ENCODE measurements at regions not wholly inside any gene's neighbourhood (a gene's known extent, or its start where the extent isn't known, plus 50 kb on each side); places are given as distances from the start of the nearest gene placed in this dataset.
A peak's percentile ranks its signal among the peaks of the same experiment; 100 is the strongest.
"Not testable (repeated sequence)": the region's sequence is repeated elsewhere in the genome, so short reads cannot be mapped to it uniquely, and the experiment has no call there.

DNA sequence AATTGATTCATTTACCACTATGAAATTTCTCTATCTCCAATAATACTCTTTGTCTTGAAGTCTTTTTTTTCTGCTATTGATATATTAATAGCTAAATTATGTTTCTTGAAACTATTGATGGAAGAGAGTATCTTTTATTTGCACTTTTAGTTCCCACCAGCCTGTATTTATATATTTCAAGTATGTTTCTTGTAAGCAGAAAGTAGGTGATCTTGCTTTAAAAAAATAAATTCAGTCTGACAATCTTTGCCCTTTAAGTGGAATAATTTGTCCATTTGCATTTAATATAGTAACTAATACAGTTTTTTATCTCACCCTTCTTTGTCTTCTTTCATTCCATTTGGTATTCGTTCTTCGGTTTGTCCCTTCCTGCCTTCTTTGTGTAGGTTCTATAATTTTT lies 790.5 kb downstream of the MCTP2 start:
- no peak for DNase-seq
- intact Hi-C loops (cut with DNase I): no loop called here

DNA sequence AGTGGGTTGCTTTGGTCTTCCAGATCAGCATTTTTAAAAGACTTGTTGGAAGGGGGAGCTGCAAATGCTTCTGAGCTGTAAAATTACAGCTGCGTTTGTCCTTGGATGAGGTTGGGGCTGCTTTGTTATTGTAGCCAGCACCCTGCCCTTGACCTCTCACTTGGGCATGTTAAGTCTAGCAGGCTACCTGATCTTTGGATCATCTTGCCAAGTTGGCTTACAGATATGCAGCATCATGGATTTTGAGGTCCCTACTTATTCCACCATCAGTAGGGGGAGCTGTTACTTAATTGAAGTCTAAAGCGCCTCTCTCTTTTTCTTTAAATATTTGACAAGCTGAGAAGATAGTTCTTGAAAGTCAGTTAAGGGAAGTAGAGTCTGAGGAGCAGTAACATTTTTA lies 793.0 kb downstream of the MCTP2 start:
- intact Hi-C loops (cut with DNase I): no loop called here
- no peak for DNase-seq

DNA sequence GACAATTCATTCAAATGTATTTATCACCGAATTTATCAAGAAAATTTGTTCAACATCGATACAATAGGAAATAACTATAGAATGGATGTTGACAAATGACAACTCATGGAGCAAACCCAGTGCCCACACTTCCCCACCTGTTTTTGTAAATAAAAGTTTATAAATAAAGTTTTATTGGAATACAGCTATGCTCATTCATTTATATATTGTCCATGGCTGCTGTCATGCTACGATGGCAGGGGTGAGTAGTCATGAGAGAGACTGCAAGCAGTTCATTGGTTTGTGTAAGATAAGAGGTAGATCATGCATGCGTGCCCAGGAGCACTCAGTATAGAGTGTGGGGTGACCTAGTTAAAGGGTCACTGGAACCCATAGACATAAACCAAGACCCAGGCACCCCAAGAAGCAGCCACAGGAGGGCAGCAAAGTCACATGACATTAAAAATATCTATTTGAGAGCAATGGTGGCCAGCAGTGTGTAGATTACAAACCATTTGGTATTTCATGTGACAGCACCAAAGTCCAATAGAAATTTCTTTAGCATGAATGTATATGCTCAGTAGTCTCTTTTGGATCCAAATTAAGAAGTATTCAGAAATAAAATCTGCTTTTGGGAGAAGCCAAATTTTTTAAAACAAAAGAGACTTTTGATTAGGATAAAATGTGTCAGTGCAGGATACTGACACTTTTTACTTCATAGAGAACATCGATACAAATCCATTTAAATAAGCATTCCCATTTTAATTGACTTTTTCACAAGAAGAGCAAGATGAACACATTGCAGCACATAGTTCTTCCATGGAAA lies 794.8 kb downstream of the MCTP2 start:
- intact Hi-C loops (cut with DNase I): no loop called here
- peak in 6 of 42 donors; percentile 1 to 26 (median 2) for DNase-seq

DNA sequence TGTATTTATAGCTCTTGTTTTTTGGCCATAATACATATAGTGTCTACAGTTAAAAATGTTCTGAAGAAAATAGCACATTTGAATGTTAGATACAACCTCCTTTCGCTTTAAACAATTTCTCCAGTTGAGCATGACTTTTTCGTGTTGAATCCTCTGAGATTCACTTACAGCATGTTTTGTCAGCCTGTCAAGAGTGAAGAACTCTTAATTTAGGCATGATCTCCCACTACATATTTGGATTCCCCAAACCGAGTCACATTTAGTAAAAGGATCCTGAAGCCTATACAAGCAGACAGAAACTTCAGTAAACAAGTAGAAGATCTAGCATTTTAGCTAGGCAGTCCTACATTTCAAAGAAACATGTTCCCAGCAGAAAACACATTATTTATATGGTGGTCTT lies 796.6 kb downstream of the MCTP2 start:
- intact Hi-C loops (cut with DNase I): no loop called here
- DNase-seq: no peak

DNA sequence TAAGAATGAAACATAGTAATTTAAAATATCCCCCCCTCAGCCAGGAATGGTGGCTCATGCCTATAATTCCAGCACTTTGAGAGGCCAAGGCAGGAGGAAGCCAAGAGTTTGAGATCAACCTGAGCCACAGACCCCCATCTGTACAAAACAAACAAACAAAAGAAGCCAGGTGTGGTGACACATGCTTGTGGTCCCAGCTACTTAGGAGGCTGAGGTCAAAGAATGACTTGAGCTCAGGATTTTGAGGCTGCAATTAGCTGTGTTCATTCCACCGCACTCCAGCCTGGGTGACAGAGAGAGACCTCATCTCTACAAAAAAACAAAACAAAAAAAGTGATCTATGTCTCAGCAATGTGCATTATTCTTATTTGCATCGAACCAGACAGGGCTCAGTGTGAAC lies 800.8 kb downstream of the MCTP2 start:
- no peak for DNase-seq
- intact Hi-C loops (cut with DNase I): no loop called here

DNA sequence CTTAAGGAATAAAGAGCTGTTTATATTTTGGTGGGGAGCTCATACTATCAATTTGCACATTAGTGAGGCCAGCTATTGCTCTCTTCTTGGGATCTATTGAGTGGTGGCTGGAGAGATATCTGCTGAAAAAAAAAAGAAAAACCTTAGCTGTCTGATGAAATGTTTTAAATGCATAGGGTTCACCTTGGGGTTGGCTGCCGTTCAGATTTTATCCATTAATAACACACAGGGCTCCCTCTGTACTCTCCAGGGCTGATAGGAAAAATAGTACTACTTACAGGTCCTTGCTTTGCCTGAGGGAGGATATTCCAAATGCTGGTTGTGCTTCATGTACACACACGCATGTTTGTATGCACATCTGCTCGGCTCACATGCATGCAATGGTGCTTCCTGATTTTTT lies 803.7 kb downstream of the MCTP2 start:
- intact Hi-C loops (cut with DNase I): no loop called here
- no peak for DNase-seq

DNA sequence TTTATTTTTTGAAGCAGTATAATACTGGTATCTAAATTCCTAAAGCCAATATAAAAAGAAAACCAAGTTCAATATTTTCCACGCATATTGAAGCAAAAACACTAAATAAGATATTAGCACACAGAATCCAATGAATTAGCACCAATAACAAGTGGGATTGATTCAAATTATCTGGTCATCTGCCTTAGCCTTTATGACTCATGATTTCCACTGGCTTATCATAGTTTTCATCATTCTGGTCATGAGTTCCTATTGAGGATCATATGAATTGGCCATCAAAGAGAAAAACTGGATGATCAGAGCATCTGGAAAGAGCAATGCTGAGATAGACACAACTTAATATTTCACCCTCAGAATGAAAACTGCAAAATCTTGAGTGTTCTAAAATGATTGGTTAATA lies 809.9 kb downstream of the MCTP2 start:
- DNase-seq: no peak
- intact Hi-C loops (cut with DNase I): no loop called here

DNA sequence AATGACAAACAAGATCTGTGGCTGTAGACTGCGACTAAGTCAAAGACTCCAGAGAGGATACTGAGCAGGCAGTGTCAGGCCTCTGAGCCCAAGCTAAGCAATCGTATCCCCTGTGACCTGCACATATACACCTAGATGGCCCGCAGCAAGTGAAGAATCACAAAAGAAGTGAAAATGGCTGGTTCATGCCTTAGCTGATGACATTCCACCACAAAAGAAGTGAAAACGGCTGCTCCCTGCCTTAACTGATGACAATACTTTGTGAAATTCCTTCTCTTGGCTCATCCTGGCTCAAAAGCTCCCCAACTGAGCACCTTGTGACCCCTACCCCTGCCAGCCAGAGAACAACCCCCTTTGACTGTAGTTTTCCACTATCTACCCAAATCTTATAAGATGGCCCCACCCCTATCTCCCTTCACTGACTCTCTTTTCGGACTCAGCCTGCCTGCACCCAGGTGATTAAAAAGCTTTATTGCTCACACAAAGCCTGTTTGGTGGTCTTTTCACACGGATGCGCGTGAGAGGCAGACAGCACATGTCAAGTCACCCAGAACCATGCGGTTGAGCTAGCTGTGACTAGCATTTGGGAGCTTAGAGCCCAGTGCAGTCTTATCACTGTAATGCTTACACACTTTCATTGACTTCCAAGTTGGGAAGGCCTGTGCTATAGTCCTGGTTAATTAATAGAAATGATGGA lies 812.0 kb downstream of the MCTP2 start:
- DNase-seq; intact Hi-C loops (cut with DNase I): not testable (repeated sequence)

DNA sequence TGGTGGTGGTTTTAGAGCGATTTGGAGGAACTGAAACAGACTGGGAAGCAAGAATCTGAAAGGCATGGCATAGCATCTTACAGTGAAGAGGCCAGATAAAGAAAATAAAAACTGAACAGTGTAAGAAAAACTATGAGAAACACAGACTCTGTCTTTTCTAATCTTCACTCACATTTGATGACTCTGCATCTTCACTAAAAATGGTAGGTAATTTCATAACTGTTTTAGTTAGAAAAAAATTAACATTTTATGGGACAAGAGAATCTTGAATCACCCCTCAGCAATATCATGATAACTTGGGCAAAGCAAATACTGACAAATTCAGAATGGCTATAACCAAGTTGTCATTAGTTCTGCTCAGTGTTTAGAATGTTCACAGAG lies 812.6 kb downstream of the MCTP2 start:
- no peak for DNase-seq
- intact Hi-C loops (cut with DNase I): no loop called here

DNA sequence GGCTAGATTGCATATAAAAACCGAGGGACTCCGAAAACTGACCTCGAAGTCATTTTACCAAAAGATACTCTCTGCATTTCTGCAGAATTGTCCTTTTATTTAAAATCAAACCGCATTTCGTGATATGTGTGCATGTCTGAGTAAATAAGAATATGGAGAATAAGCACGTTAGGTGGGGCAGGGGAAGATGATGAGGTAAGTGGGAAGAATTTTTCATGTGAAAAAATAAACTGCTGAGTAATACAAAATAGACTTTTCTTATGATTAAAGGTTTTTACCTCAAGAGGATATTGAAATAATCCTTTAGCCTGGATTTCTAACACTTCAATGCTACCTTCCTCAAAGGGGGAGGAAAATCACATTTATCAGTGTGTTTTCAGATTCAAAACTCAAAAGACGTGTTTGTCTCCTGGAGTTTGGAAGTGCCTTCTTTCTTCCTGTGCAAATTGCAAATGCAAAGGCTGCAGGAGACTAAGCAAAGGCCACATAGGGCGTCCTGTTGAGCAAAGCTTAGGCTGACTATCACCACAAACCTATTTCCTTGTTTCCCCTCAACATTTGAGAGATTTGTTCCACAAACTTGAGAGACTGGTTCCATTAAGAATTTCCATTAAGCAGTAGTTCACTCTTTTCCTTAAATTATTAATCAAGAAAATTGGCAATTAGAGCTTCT lies 813.5 kb downstream of the MCTP2 start:
- no peak for DNase-seq
- intact Hi-C loops (cut with DNase I): no loop called here

DNA sequence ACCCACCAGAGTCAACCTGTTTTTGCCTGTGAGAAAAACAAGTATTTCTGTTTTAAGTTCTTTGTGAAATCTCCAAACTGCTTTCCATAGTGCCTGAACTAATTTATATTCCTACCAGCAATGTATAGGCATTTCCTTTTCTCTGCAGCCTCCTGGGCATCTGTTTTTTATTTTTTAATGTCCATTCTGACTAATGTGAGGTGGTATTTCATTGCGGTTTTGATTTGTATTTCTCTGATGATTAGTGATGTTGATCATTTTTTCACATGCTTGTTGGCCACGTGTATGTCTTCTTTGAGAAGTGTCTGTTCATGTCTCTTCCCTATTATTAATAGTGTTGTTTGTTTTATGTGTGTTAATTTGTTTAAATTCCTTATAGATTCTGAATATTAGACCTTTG lies 820.5 kb downstream of the MCTP2 start:
- no peak for DNase-seq
- intact Hi-C loops (cut with DNase I): no loop called here

DNA sequence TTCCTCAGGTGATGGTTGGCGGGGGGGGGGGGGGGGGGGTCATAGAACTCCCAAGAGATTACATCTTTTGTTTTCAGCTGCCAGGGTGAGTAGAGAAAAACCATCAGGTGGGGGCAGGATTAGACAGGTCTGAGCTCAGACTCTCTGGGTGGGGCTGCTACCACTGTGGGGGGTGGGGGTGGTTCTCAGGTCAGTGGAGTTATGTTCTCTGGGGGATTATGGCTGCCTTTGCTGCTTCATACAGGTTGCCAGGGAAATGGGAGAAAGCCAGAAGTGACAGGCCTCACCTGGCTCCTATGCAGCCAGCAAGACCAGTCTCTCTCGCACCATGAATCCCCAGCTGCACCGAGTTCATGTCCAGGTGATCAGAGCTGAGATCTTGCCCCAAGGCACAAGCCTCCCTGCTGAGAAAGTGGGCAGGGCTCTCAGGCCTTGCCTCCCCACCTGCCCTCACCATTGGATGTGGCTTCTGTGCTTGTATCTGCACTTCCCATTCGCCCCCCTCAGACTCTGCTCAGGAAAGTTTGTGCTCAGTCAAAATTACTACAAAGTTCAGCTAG lies 828.1 kb downstream of the MCTP2 start:
- DNase-seq: no peak
- intact Hi-C loops (cut with DNase I): no loop called here

DNA sequence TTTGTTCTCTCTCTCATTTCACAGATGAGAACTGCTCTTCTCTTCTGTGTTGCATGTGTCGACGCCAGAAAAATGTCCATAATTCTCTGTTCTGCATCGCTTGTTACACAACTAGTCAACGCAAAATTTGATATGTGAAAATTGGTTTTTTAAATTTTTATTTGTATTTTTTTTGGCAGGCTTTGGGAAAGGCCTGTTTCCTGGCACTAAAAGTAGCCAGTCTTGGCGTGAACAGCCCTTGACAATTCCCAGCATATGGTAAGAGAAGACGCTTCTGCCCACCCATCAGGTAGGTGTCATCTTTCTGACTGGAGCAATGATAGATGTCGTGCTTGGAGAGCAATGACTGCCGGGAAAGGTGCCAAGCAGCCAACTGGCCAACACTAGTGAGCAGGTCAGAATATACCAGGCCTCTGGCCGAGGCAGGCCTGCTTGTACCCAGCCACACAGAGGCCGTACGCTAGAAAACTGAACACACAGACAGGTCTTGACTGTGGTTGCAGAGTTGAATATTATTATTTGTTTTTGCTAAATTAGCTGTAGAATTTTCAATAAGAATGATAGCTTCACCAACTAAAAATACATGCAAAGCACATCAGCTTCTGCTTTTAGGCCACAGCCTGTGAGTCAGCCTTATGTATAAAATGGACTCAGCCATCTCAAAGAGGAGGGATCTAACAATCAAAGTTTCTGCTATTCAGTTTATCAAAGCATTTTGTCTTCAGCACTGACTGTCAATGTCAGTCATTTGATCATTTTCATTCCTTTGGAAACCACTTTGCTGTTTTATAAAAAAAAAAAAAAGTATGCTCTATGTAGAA lies 837.5 kb downstream of the MCTP2 start:
- no peak for DNase-seq
- intact Hi-C loops (cut with DNase I): no loop called here

DNA sequence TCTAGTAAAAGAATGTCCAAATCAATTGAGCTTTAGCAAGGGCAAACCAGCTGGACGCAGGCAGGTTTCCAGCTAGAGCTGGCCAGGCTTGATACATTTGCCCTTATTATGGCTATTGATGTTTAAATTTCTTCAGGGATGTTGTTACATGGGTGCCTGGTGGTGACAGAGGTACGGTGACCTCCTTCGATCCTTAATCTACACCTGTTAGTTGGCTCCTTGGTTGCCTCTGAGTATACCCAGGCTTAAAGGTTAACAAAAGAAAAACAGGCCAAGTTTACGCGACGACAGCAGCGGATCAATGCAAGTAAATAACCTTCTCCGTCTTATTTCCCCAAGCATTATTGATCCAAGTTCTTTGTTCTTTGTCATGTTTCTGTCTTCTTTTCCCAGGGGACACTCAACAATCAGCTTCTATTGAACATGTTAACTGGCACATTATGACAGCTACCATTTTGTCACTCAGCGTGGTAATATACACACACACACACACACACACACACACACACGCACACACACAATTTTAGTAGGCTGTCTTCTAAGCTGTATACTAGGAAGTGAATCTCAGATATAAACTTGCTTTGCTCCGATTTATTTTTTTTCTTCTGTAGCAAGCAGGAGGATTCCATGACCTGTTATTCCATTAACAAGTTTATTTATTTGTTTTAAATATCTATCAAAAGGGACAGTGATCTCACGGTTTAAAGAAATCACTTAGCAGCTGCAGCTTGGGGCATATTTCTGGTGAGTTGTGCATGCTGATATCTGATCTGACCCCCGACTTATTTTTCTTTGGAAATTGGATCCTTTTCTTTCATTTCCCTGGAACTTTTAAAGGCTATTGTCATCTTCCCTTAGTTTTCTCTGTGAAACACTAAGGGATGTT lies 844.7 kb downstream of the MCTP2 start:
- intact Hi-C loops (cut with DNase I): no loop called here
- DNase-seq: no peak

DNA sequence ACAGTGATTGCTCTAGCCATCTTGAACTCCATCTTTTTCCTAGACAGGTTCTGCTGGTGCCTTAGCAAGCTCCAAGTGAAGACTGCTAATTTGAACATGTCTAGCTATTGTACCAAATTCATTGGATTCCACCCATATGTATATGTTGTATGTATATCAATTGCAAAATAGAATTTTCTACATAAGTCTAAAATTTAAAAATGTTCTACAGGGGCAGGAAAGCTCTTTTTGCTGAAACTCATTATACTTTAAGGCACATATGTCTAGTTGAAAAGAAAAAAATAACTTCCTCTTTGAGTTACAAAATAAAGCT lies 845.3 kb downstream of the MCTP2 start:
- DNase-seq: no peak
- intact Hi-C loops (cut with DNase I): no loop called here

DNA sequence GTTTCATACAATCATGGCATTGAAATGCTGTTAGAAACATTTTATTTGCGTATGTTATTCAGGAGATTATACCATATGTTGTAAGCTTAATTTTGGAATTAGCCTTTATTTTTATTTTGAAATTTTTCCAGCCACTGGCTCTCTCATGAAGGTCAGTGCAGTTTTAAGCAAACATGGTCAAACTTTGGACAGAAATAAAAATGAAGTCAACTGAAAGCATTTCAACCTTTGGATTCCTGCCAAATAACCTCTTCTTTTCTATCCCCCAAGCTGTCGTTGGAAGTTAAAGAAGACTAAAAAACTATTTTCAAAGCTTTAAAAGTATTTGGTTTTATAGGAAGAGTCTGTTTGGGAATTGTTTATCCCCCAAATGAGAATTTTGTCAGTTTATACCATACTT lies 846.6 kb downstream of the MCTP2 start:
- no peak for DNase-seq
- intact Hi-C loops (cut with DNase I): no loop called here

DNA sequence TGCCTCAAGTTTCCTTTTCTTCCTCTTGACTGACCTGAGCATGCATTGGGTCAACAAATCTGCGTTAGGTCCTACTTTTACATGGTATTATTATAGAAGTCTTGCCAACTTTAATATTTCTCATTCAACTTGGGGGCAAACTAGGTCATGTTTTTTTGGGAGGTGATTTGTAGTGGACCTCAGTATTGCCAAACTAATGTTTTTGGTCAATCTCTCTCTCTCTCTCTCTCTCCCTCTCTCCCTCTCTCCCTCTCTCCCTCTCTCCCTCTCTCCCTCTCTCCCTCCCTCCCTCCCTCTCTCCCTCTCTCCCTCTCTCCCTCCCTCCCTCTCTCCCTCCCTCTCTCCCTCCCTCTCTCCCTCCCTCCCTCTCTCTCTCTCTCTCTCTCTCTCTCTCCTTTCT lies 848.9 kb downstream of the MCTP2 start:
- intact Hi-C loops (cut with DNase I); DNase-seq: not testable (repeated sequence)

DNA sequence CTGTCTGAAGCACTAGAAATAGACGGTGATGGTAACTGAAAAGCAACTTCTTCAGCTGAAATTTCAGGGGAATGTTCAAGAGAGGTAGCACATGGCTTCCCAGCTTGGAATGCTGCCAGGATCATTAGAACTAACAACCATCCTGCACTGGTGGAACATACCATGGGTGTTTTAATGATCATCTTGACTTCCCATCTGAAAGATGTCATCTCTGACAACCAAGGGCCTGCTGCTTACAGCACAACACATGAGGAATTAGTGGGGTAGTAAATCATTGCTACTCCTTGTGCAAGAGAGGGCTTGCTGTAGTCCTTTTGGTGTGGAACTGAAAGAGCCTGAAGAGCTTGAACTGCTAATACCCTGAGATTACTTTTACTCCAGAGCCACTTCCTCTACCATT lies 853.7 kb downstream of the MCTP2 start:
- intact Hi-C loops (cut with DNase I): no loop called here
- DNase-seq: no peak

Measured in head of caudate nucleus (tissue), 42 donors.